Activated T-cell treated with anti-CD3 and anti-CD28 coated beads, Interleukin-2, amount 50 U/mL, for 4 hours (primary cell): ENCODE measurements at regions not wholly inside any gene's neighbourhood (a gene's known extent, or its start where the extent isn't known, plus 50 kb on each side); places are given as distances from the start of the nearest gene placed in this dataset.

Experiments
- ATAC-seq, 2 donors: fragments of 200-7000 bp; cut with Tn5 transposase; one replicate each; pipeline ENCODE4 v1.10.0; 2021
- DNase-seq: peaks from one replicate; pipeline ENCODE4 v3.0.0-alpha.2; 2020
- H3K27me3 Mint-ChIP-seq: one replicate; pipeline ENCODE4 v1.8.0; 2021; ENCODE audit warnings: low read depth, mixed read lengths
- H3K36me3 Mint-ChIP-seq: one replicate; pipeline ENCODE4 v1.8.0; 2022; ENCODE audit warnings: mixed read lengths; ENCODE audit not compliant: insufficient read depth
- H3K4me1 Mint-ChIP-seq: one replicate; pipeline ENCODE4 v1.8.0; 2021; ENCODE audit warnings: low read depth, mixed read lengths
- H3K4me3 Mint-ChIP-seq: one replicate; pipeline ENCODE4 v1.8.0; 2021; ENCODE audit warnings: mild to moderate bottlenecking, moderate library complexity, mixed read lengths
- H3K9me3 Mint-ChIP-seq: one replicate; pipeline ENCODE4 v1.8.0; 2021; ENCODE audit warnings: mixed read lengths

- no peaks in the 10 kb centered on the region for H3K36me3 Mint-ChIP-seq
- ATAC-seq (no peak), DNase-seq (no peak)
- no peaks in the 10 kb centered on the region for H3K4me1 Mint-ChIP-seq
- peaks cover 9% of the 10 kb centered on the region for H3K9me3 Mint-ChIP-seq
- H3K27me3 Mint-ChIP-seq, result peaks cover 6% of the 10 kb centered on the region
- no peak overlapping the region for H3K4me3 Mint-ChIP-seq
These were observed 50.8 kb upstream of the PIWIL1 start for GRCh38 chr12:130286741-130287440.
